ENCODE measurements at regions not wholly inside any gene's neighbourhood (a gene's known extent, or its start where the extent isn't known, plus 50 kb on each side); places are given as distances from the start of the nearest gene placed in this dataset.

DNA sequence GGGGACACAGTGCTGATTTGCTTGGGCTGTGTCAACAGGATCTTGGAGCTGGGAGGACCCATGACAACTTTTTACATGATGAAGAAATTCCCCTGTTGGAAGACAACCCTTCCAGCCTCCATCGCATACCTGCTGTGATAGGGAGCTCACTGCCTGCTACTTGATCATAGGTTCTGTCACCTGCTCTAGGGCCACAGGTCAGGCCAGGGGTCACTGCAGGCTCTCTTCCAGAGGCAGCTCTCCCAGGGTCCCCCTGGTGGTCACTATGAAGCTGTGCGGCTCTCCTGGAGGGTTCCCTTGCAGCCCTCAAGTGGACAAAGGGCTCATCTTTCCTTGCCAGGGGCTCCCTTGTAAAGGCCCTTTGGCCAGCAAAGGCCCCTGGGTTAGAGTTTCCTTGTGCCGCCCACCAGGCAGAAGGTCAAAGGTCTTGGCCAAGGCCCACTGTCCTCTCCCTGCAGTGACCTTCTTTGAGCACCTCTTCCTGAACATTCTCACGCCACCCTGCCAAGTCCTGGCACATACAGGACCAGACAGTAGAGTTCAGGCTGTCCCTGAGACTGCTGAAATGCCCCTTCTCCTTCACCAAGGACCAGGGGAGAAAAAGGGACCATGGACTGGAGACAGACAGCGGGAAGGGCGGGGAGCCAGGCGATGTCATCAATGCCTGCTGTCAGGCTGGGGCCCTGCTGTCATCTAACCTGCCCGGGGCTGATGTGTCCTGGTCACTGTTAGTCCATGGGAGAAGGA lies 345.1 kb downstream of the DYSF start:
- peak; percentile 10 to 18 for DNase-seq (ENCODE audit: low read depth in 1 of 2, low spot score in 1 of 2)
- TF ChIP-seq, protein P1, sequence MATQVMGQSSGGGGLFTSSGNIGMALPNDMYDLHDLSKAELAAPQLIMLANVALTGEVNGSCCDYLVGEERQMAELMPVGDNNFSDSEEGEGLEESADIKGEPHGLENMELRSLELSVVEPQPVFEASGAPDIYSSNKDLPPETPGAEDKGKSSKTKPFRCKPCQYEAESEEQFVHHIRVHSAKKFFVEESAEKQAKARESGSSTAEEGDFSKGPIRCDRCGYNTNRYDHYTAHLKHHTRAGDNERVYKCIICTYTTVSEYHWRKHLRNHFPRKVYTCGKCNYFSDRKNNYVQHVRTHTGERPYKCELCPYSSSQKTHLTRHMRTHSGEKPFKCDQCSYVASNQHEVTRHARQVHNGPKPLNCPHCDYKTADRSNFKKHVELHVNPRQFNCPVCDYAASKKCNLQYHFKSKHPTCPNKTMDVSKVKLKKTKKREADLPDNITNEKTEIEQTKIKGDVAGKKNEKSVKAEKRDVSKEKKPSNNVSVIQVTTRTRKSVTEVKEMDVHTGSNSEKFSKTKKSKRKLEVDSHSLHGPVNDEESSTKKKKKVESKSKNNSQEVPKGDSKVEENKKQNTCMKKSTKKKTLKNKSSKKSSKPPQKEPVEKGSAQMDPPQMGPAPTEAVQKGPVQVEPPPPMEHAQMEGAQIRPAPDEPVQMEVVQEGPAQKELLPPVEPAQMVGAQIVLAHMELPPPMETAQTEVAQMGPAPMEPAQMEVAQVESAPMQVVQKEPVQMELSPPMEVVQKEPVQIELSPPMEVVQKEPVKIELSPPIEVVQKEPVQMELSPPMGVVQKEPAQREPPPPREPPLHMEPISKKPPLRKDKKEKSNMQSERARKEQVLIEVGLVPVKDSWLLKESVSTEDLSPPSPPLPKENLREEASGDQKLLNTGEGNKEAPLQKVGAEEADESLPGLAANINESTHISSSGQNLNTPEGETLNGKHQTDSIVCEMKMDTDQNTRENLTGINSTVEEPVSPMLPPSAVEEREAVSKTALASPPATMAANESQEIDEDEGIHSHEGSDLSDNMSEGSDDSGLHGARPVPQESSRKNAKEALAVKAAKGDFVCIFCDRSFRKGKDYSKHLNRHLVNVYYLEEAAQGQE (IDR thresholded peaks at IDR 0.05; ENCODE audit: insufficient replicate concordance, low read depth): no peak
- TF ChIP-seq SPI1 (IDR thresholded peaks at IDR 0.05; ENCODE audit: borderline replicate concordance, low read depth): no peak
- TF ChIP-seq, protein P2, sequence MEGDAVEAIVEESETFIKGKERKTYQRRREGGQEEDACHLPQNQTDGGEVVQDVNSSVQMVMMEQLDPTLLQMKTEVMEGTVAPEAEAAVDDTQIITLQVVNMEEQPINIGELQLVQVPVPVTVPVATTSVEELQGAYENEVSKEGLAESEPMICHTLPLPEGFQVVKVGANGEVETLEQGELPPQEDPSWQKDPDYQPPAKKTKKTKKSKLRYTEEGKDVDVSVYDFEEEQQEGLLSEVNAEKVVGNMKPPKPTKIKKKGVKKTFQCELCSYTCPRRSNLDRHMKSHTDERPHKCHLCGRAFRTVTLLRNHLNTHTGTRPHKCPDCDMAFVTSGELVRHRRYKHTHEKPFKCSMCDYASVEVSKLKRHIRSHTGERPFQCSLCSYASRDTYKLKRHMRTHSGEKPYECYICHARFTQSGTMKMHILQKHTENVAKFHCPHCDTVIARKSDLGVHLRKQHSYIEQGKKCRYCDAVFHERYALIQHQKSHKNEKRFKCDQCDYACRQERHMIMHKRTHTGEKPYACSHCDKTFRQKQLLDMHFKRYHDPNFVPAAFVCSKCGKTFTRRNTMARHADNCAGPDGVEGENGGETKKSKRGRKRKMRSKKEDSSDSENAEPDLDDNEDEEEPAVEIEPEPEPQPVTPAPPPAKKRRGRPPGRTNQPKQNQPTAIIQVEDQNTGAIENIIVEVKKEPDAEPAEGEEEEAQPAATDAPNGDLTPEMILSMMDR (IDR thresholded peaks at IDR 0.05; ENCODE audit: insufficient read depth, low read length): peak; percentile 41
- Histone ChIP-seq H3K27ac (replicated peaks) (no peak overlapping the region), H3K4me3 (replicated peaks; ENCODE audit: insufficient read depth, low read length) (no peak overlapping the region), H3K27me3 (ENCODE audit: insufficient read depth, poor library complexity, severe bottlenecking) (no peaks in the 10 kb centered on the region)

DNA sequence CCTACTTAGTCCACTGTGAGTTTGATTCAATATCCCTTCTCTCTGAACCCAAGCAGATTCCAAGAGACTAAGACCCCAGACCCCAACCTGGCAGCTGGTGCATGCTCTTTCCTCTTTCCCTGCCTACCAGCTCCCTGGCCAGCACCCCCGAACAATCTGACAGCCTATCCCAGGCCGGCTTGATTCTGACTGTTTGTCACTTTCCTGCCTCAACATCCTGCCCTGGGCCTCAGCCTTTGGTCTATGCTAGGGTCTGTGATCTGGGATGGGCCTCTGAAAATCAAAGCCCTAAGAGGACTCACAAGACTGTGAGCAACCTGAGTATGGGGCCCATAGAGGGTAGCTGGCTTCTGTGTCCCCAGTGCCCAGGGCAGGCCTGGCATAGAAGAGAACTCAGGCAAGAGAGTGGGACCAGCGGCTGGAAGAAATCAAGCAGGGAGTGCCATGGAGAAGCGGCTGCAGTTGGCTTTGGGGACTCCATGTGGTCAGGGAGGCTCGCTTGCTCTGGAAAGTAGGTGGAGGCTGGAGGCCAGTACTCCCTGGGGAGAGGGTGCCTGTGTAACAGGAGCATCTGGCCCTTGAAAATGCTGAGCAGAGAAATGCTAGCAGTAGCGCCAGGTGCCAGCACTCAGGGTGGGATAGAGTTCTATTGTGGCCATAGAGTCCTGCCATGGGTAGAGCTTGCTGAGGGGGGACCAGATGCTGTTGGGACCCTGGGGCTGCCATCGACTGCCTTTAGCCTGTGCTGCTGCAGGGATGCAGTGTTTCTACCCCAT lies 343.9 kb downstream of the DYSF start:
- no peak for DNase-seq (ENCODE audit: low read depth in 1 of 2, low spot score in 1 of 2)
- H3K27me3 ChIP-seq (ENCODE audit: insufficient read depth, poor library complexity, severe bottlenecking): no peaks in the 10 kb centered on the region
- no peak overlapping the region for H3K4me3 ChIP-seq (replicated peaks; ENCODE audit: insufficient read depth, low read length)
- no peak overlapping the region for H3K27ac ChIP-seq (replicated peaks)
- TF ChIP-seq, protein P1 (IDR thresholded peaks at IDR 0.05; ENCODE audit: insufficient replicate concordance, low read depth): no peak
- TF ChIP-seq POLR2AphosphoS5 (IDR thresholded peaks at IDR 0.05; ENCODE audit: low read depth) (no peak), SPI1 (IDR thresholded peaks at IDR 0.05; ENCODE audit: borderline replicate concordance, low read depth) (no peak), GABPA (IDR thresholded peaks at IDR 0.05; ENCODE audit: low read depth) (no peak)
- TF ChIP-seq, protein P2 (IDR thresholded peaks at IDR 0.05; ENCODE audit: insufficient read depth, low read length): no peak

DNA sequence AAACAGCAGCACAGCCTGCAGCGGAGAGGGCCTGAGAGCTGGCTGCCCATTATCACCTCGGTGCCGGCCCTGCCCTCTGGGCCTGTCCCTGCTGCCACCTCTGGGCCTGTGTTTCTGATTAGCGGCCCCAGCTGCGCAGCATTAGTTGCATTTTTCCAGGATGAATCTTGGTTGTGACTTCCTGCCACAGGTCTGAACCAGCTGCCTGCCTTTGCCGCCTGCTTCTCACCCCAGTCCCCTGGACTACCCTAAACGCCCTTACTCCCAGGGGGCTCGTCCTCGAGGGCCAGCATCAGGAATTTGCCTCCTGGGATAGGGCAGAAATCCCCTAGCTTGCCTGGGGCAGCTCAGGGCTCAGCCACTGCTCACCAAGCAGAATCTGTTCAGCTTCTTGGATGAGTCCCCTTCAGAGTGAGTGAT lies 342.8 kb downstream of the DYSF start:
- no peak for DNase-seq (ENCODE audit: low read depth in 1 of 2, low spot score in 1 of 2)
- Histone ChIP-seq H3K4me3 (replicated peaks; ENCODE audit: insufficient read depth, low read length) (no peak overlapping the region), H3K27ac (replicated peaks) (no peak overlapping the region), H3K27me3 (ENCODE audit: insufficient read depth, poor library complexity, severe bottlenecking) (no peaks in the 10 kb centered on the region)
- TF ChIP-seq, protein P2 (IDR thresholded peaks at IDR 0.05; ENCODE audit: insufficient read depth, low read length): no peak
- TF ChIP-seq GABPA (IDR thresholded peaks at IDR 0.05; ENCODE audit: low read depth): no peak
- TF ChIP-seq, protein P1 (IDR thresholded peaks at IDR 0.05; ENCODE audit: insufficient replicate concordance, low read depth): no peak
- no peak for TF ChIP-seq POLR2AphosphoS5 (IDR thresholded peaks at IDR 0.05; ENCODE audit: low read depth)
- TF ChIP-seq SPI1 (IDR thresholded peaks at IDR 0.05; ENCODE audit: borderline replicate concordance, low read depth): no peak

All from HL-60 (cell line).